ENCODE measurements at regions not wholly inside any gene's neighbourhood (a gene's known extent, or its start where the extent isn't known, plus 50 kb on each side); places are given as distances from the start of the nearest gene placed in this dataset.

GRCh38 chr11:115769891-115770290 is 265.7 kb upstream of the CADM1 start:
- H3K4me3 ChIP-seq: no peak overlapping the region
- H3K27me3 ChIP-seq: no peaks in the 10 kb centered on the region
- no peaks in the 10 kb centered on the region for H3K36me3 ChIP-seq
- no peak for DNase-seq
- no peak for TF ChIP-seq CTCF (IDR thresholded peaks at IDR 0.05)
- no peak for TF ChIP-seq POLR2A (IDR thresholded peaks at IDR 0.05)
- no peak overlapping the region for H3K27ac ChIP-seq
- no peaks in the 10 kb centered on the region for H3K4me1 ChIP-seq
- no peaks in the 10 kb centered on the region for H3K9me3 ChIP-seq

DNA sequence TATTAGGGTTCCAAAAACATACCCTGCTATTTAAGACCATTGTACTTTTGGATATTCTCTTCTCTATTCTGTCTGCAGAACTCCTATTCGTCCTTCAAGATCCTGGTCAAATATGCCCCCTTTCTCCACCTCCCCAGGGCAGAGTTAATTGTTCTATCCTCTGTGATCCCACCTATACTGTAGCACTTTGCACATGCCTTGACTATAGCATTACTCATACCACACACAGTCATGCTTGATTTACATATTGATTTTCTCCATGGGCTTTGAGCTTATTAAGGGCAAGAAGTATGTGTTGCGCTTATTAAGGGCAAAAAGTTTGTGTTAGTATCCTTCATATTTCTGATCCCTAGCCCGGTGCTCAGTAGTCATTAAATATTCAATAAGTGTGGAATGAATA is 263.7 kb upstream of the CADM1 start:
- no peak for DNase-seq
- Histone ChIP-seq H3K4me1 (no peaks in the 10 kb centered on the region), H3K9me3 (no peaks in the 10 kb centered on the region), H3K27me3 (no peaks in the 10 kb centered on the region), H3K36me3 (no peaks in the 10 kb centered on the region), H3K4me3 (no peak overlapping the region), H3K27ac (no peak overlapping the region)
- no peak for TF ChIP-seq CTCF (IDR thresholded peaks at IDR 0.05)
- TF ChIP-seq POLR2A (IDR thresholded peaks at IDR 0.05): no peak

DNA sequence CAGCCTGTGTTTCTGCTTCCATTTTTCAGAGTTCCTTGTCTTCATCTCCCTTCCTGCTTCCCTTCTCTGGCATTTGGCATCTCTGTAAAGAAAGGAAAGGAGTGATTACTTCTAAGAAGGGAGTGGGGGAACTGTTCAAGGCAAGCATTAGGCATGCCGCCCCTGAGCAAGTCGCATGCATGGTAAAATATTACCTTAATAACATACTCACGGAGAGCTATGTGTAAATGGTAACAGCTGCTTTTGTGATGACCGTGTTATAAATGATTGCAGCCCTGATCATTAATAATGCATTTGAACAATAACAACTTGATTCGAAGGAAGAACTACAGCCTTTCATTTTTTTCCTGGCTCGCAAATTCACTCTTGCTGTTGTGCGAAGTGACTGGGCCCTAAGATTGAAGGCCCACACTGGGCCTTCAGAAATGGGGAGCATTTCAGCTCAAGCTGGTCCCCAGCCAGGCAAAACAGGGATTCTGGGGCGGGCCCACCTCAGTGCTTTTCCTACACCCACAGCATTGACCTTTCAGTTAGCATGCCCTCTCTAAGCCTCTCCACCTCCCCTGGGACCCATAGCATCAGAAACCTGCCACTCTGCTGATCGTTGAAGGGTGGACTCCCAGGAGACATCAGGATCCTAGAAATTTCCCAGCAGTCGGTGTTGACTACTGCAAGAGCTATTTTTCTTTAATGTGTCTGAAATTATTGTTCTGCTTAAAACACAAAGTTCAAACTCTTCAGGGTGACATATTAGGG is 263.0 kb upstream of the CADM1 start:
- DNase-seq: no peak
- H3K27ac ChIP-seq: no peak overlapping the region
- no peaks in the 10 kb centered on the region for H3K27me3 ChIP-seq
- no peaks in the 10 kb centered on the region for H3K4me1 ChIP-seq
- no peak for TF ChIP-seq POLR2A (IDR thresholded peaks at IDR 0.05)
- TF ChIP-seq CTCF (IDR thresholded peaks at IDR 0.05): no peak
- no peaks in the 10 kb centered on the region for H3K36me3 ChIP-seq
- H3K4me3 ChIP-seq: no peak overlapping the region
- no peaks in the 10 kb centered on the region for H3K9me3 ChIP-seq

DNA sequence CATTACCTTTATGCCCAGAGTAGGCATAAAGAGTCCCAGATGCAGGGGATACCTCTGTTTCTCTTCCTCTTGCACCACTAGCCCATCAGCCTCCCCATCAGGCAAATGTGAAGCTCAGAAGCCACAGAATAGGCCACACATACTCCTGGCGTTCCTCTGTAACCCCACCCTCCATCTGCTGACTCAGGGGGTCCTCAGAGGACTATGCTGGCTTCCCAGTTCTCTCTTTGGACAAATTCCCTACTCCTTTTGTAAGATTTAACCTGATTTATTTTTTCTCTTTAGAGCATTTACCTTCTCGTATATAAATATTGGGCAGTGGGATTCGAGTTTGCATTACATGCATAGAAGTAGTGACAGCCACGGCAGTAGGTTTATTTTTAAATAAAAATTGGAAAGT is 262.3 kb upstream of the CADM1 start:
- Histone ChIP-seq H3K27me3 (no peaks in the 10 kb centered on the region), H3K4me3 (no peak overlapping the region), H3K36me3 (no peaks in the 10 kb centered on the region), H3K9me3 (no peaks in the 10 kb centered on the region), H3K4me1 (no peaks in the 10 kb centered on the region), H3K27ac (no peak overlapping the region)
- no peak for TF ChIP-seq POLR2A (IDR thresholded peaks at IDR 0.05)
- no peak for TF ChIP-seq CTCF (IDR thresholded peaks at IDR 0.05)
- DNase-seq: no peak

DNA sequence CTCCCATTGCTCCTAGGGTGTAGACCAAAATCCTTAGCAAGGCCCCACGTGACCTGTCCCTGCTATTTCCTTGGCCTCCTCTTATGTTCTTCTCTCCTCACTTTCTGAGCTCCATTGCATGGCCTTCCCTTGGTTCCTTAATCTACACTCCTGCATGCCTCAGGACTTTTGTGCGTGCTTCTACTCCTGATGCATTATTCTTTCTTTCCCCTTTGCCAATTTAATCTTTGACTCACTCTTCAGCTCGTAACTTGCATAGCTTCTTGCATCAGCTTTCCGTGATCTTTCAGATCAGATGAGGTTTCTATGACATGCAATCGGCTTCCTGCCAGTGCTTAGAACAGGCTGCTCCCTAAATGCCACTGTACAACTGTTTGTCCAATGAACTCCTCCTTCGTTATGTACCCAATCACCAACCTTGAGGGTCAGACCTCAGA is 261.6 kb upstream of the CADM1 start:
- no peak for TF ChIP-seq CTCF (IDR thresholded peaks at IDR 0.05)
- TF ChIP-seq POLR2A (IDR thresholded peaks at IDR 0.05): no peak
- no peaks in the 10 kb centered on the region for H3K36me3 ChIP-seq
- H3K27ac ChIP-seq: no peak overlapping the region
- H3K27me3 ChIP-seq: no peaks in the 10 kb centered on the region
- no peak for DNase-seq
- H3K4me3 ChIP-seq: no peak overlapping the region
- H3K4me1 ChIP-seq: no peaks in the 10 kb centered on the region
- H3K9me3 ChIP-seq: no peaks in the 10 kb centered on the region
